Inflammatory macrophage treated with lipopolysaccharide for 1 hour (primary cell): ENCODE measurements at regions not wholly inside any gene's neighbourhood (a gene's known extent, or its start where the extent isn't known, plus 50 kb on each side); places are given as distances from the start of the nearest gene placed in this dataset.

ENCODE experiments used
- DNase-seq, 2 donors: peaks; one replicate each; pipeline ENCODE4 v3.0.0-alpha.2; 2020 to 2022

- no peak for DNase-seq
Measured at GRCh38 chr3:88209356-88209755, 59.6 kb downstream of the C3orf38 start.

DNA sequence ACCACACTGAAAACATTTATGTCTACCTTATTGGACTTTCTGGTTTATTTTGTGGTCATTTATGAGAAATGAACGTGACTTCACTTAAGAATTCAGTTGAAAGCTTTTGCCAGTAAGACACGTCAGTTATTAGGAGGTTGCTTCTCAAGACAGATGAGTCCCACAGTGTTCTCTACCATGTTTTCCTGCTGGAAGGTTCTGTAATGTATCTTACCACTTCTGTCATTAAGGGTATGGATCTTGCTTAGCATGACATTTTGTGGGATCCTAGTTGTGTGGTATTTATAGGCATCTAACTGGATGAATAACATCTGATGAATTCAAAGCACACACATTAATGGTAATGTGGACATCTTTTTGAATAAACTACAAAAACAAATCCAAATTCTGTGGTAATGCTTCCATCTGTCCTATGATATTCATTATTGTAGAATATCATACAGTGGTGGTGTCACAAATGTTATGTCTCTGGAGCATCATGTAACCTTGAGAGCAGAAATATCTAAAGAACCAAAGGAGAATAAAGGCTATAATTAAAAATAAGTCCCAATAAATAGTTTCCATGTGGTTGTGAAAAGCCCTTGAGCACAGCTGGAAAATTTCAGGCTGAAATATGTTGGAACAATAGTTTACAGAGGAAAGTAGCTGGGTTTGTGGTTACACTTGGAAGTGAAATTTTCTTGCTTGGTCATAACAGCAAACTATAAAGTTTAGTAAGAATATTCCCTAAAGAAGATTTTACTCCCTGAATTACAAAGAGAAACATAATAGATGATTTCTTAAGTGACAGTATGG lies 61.5 kb downstream of the C3orf38 start:
- no peak for DNase-seq

GRCh38 chr3:88219138-88219792 lies 69.5 kb downstream of the C3orf38 start:
- DNase-seq = peak; percentile 6 to 11

- DNase-seq = no peak
Measured at GRCh38 chr3:88220126-88220525, 70.4 kb downstream of the C3orf38 start.

DNA sequence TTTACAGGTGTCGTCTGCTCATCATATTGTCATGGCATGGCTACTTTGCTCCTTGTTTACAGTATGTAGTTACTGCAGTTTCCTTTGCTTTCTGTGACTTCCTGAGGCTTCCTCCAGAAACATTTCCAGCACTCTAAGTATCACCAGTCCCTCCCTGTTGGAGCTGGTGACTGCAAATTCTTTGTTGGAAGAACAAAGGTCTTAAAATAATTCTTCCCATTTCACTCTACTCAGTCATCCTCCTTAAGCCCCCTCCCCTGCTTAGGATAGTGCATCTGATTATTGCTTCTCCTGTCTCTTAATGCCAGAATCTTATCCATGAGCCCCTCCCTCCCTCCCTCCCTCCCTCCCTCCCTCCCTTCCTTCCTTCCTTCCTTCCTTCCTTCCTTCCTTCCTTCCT lies 72.0 kb downstream of the C3orf38 start:
- no peak for DNase-seq

- DNase-seq = no peak
Measured at GRCh38 chr3:88222343-88222742, 72.6 kb downstream of the C3orf38 start.

DNA sequence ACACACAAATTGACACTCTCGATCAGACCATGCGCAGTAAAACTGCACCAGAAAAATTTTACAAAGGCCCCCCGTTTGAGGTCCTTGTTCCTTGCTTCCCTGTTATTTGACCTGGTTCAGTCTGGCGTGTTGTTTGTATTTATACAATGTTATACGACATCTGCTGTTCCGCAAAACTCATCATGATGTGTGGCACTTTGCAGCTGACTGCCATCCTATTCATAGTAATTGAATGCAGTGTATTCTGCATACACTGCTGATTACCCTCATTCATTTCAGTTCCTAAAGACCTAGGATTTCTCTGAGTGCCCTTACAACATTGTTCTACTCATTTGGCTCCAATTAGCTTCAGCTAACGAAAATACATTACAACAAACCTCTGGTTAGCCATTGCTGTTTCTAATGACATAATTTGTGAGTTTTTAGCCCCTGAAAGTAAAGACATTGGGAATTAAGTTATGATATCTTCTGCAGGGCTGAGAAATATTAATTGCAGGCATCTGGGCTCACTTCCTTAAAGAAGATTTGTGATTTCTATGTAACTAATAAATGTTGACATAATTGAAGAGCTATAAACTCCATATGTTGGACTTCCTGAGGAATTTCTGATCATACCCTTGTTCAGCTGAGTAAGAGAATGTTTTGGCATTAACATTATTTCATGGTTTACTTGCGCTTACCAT lies 75.7 kb downstream of the C3orf38 start:
- DNase-seq = no peak

GRCh38 chr3:88226910-88227309 lies 77.2 kb downstream of the C3orf38 start:
- DNase-seq = no peak

DNA sequence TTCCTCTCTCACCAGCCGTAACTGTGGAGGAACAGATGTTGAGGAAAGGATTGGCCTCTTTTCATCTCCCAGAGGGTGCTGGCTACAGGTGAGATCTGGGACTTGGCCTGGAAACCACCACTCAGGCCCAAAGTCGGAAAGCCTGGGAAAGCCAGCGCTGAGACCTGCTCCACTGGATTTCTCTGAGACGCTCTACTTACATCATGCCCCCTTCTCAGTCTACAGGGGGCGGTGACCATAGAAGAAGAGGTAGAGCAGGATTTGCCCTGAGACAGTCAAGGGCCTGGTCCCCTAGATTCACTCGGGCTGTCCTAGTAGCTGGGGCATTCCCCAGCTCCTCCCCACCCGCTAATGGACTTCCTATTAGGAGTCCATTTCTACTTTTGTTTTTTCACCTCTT lies 80.9 kb downstream of the C3orf38 start:
- no peak for DNase-seq

- no peak for DNase-seq
Measured at GRCh38 chr3:88231207-88231606, 81.4 kb downstream of the C3orf38 start.

DNA sequence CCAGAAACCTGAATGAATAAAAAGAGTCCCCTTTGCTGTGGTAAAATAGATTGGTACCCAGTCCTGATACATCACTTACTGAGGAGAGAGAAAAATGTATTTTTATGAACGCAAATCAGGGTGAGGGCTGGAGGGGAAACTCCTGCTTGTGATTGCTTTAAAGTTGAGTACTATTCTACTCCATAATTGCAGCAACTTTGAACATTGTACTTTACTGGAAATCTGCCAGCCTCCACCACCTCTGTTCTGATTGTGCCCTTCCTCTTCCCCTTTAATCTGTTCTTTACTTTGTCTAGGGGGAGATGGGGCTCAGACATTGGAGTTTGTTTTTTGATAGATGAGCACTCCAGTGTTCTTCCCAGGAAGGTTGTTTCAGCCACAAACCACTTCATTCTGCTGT lies 81.9 kb downstream of the C3orf38 start:
- DNase-seq = no peak

- DNase-seq = no peak
Measured at GRCh38 chr3:88235102-88235501, 85.3 kb downstream of the C3orf38 start.

DNA sequence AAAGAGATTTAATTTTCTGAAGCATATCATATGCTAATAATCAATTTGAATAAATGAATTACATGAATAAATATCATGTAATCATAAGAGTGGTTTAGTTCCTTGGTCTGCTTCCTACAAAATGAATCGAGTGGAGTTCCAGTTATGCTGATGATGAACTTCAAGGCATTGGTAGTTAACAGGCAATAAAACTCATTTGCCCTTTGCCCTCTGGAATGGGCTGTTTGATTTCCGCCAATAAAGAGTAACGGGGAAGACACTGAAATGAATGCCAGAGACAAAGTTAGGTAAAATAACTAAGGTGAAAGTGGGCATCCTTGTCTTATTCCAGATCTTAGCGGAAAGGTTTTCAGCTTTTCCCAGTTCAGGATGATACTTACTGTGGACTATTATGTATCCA lies 90.1 kb downstream of the C3orf38 start:
- DNase-seq = no peak

DNA sequence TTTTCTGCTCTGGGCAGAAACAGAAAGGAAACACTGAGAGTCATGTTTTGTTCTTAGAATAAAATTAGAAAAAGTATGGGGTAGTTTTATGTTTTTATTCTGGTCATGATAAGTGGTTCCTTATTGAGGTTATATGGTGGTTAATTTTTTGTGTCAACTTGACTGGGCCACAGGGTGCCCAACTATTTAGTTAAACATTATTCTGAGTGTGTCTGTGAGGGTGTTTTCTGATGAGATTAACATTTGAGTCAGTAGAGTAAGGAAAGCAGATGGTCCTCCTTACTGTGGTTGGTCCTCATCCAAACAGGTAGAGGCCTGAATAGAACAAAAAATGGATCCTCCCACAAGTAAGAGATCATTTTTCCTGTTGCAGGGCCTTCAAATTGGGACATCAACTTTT lies 98.9 kb downstream of the C3orf38 start:
- DNase-seq = no peak

- no peak for DNase-seq
Measured at GRCh38 chr3:88259045-88259444, 109.3 kb downstream of the C3orf38 start.

DNA sequence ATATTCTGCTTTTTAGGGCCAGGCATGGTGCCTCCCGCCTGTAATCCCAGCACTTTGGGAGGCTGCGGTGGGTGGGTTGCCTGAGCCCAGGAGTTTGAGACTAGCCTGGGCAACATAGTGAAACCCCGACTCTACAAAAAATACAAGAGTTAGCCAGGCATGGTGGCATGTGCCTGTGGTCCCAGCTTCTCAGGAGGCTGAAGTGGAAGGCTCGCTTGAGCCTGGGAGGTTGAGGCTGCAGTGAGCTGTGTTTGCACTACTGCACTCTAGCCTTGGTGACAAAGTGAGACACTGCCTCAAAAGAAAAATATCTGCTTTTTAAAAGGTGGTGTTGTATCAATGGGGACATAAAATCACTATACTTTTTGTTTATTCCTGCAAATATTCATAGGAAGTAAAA lies 112.8 kb downstream of the C3orf38 start:
- no peak for DNase-seq

- no peak for DNase-seq
Measured at GRCh38 chr3:88263417-88264100, 113.8 kb downstream of the C3orf38 start.

DNA sequence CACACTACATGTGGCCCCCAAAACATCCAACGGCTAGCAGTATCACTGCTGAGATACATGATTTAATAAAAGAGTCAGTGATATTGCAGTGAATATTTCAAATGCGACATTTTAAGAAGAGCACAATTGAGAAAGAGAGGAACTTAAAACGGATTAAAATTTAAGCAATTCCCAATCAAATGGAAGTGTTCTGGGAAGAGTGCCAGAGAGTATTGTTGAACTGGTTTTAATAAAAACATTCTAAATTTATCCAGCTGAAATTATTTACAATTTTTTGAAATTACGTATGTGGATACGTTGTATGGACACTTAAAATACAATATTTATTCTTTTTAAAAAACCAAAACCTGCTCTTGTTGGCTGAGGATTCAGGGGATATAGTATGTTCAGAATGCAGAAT lies 117.7 kb downstream of the C3orf38 start:
- DNase-seq = no peak

DNA sequence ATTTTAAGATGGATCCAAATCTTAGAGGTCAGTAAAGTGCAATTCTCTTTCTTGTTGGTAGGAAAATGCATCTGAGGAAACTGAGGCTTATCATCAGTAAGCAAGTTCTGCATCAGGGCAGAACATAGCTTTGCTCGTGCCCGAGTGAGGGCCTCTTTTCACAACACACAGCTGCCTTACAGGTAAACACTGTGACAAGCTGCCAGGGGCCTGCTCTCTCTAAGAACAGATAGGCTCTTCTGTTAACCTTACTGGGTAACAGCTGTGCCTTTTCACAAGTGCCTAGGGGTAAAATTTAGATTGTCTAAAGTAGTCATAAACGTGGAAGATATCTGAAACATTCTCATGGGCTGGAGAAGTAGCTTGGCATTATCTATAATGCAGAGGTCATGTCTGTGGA lies 118.1 kb downstream of the C3orf38 start:
- no peak for DNase-seq

- no peak for DNase-seq
Measured at GRCh38 chr3:88280326-88280725, 130.6 kb downstream of the C3orf38 start.

DNA sequence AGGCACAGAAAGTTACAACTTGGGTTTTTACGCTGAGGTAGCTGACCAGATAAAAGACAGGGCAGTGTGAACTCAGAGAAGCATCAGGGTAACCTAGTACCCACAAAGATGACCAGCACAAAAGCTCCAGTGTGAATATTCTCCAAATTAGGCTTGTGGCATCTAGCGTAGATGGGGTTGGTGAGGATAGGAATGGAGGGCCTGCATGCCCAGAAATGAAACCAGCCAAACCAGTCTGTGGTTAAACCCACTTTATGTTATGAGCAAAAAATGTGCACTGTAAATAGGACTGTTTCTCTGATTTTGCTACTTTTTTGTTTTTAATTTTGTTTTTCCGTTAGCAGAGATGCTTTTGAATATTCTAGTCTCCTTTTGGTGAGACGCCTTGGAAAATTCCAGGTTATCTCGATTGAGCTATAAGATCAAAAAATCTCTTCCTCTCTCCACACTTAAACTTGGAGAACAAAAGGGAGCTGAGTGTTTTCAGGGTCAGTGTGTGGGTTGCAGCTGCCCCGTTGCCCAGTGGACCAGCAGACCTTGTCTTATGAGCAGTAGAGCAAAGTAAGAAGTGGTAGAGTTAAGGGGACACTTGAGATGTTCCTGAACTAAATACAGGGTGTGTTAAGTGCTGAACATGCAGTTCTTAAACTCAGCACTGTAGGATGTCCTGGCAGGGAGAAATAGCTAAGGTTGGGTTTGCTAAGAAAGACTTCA lies 132.9 kb downstream of the C3orf38 start:
- no peak for DNase-seq

DNA sequence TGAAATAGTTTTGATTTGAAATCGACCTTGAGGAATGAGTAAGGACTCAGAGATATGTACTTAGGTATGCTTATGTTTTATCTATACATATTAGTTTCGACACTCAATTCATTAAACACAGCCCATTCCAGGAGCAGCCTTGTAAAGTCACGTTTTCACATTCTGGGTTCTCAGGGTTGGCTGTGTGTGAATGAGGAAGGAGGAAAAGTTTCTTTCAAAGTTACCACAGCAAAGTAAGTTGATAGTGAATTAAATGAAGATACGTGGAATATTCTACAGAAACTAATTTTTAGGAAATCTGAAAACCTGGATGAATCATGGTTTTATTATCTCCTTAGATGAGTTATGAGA lies 133.5 kb downstream of the C3orf38 start:
- no peak for DNase-seq

DNA sequence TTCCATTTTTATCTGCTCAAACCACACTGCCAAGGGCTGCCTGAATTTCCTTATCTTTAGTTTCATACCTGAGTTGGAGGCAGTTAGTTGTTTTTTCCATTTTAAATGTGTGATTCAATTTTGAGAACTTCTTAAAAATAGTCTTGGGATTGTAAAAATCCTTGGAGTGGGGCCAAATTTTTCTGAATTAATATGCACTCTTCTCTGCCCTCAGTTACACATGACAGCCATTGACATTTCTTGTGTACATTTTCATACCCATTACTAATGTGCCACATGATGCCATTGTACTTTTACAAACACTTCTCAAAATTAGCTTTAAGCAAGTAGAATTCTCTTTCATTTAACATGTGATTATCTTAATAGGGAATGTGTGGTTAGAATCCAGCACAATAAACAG lies 141.7 kb downstream of the C3orf38 start:
- DNase-seq = no peak
